HepG2 (cell line): ENCODE measurements at regions not wholly inside any gene's neighbourhood (a gene's known extent, or its start where the extent isn't known, plus 50 kb on each side); places are given as distances from the start of the nearest gene placed in this dataset.

Experiments
- CENPBD1 ChIP-seq: sonication (generic); formaldehyde crosslinking; IDR thresholded peaks from 2 replicates; pipeline ENCODE4 v1.8.0; 2022; ENCODE audit warnings: missing genetic modification reagents, low read depth, mild to moderate bottlenecking, borderline replicate concordance
- CTCF ChIP-seq: sonication (generic); formaldehyde crosslinking; IDR thresholded peaks from 2 replicates; pipeline ENCODE4 v1.5.0; 2020; ENCODE audit warnings: mild to moderate bottlenecking, missing genetic modification reagents, moderate library complexity
- ETV5 ChIP-seq: IDR thresholded peaks from 2 replicates; pipeline ENCODE4 v1.6.1; 2018; ENCODE audit warnings: missing biosample characterization, missing genetic modification reagents, inconsistent platforms, borderline replicate concordance
- ETV6 ChIP-seq: sonication (generic); formaldehyde crosslinking; conservative IDR thresholded peaks from 2 replicates; pipeline ENCODE4 v1.4.0; 2020; ENCODE audit warnings: missing genetic modification reagents
- KDM1A ChIP-seq: IDR thresholded peaks from 2 replicates; pipeline ENCODE4 v1.6.1; 2016; ENCODE audit warnings: missing compliant biosample characterization
- MED1 ChIP-seq: sonication (generic); formaldehyde crosslinking; IDR thresholded peaks from 2 replicates; pipeline ENCODE4 v1.4.0; 2020; ENCODE audit warnings: missing genetic modification reagents
- NFYB ChIP-seq: sonication (generic); formaldehyde crosslinking; IDR thresholded peaks from 2 replicates; pipeline ENCODE4 v1.4.0; 2020; ENCODE audit warnings: missing genetic modification reagents
- ZNF253 ChIP-seq: sonication (generic); formaldehyde crosslinking; IDR thresholded peaks from 2 replicates; pipeline ENCODE4 v1.8.0; 2022; ENCODE audit warnings: mild to moderate bottlenecking, missing genetic modification reagents, borderline replicate concordance

DNA sequence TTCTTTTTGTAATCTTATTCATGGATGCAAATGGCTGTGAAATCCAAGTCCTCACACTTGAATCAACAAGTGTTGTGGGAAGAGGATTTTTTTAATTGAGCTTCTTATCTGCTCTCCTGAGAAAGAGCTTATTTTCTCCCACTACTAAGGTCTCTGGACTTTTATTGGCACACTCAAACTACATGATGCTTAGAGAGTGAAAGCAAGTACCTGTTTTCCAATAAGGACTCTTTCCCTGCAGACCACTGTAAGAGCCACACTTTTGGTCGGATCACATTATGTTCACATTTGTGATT, 546.4 kb upstream of the ARRDC3 start:
- no peak for TF ChIP-seq ETV5 (CRISPR knock-in tag)
- no peak for TF ChIP-seq ETV6 (CRISPR knock-in tag)
- no peak for TF ChIP-seq KDM1A (CRISPR knock-in tag)
- TF ChIP-seq CENPBD1 (CRISPR knock-in tag): no peak
- TF ChIP-seq CTCF (CRISPR knock-in tag): no peak
- TF ChIP-seq NFYB (CRISPR knock-in tag): no peak
- TF ChIP-seq MED1: no peak
- no peak for TF ChIP-seq ZNF253 (CRISPR knock-in tag)
